HG03575 (cell line): ENCODE measurements at regions not wholly inside any gene's neighbourhood (a gene's known extent, or its start where the extent isn't known, plus 50 kb on each side); places are given as distances from the start of the nearest gene placed in this dataset.
A peak's percentile ranks its signal among the peaks of the same experiment; 100 is the strongest.

Experiments used
- ATAC-seq: cut with Tn5 transposase; IDR thresholded peaks from one replicate; pipeline ENCODE4 v1.9.1; 2021; ENCODE audit not compliant: unreplicated experiment, insufficient number of reproducible peaks, low FRiP score; ENCODE audit errors: extremely low read depth

GRCh38 chr6:95293257-95293656, 284.1 kb upstream of the MANEA start:
- no peak for ATAC-seq

GRCh38 chr6:95294043-95294442, 283.3 kb upstream of the MANEA start:
- ATAC-seq = no peak

- ATAC-seq = no peak
Observed at GRCh38 chr6:95309545-95309944, 267.8 kb upstream of the MANEA start.

GRCh38 chr6:95318137-95318536, 259.2 kb upstream of the MANEA start:
- ATAC-seq = no peak

- no peak for ATAC-seq
Observed at GRCh38 chr6:95321126-95321525, 256.2 kb upstream of the MANEA start.

- ATAC-seq = no peak
Observed at GRCh38 chr6:95325916-95326315, 251.4 kb upstream of the MANEA start.

GRCh38 chr6:95328231-95328630, 249.1 kb upstream of the MANEA start:
- ATAC-seq = no peak

- no peak for ATAC-seq
Observed at GRCh38 chr6:95352064-95352795, 225.1 kb upstream of the MANEA start.

- ATAC-seq = no peak
Observed at GRCh38 chr6:95354551-95354950, 222.8 kb upstream of the MANEA start.

GRCh38 chr6:95357380-95358020, 219.8 kb upstream of the MANEA start:
- ATAC-seq = no peak

- peak; percentile 89 for ATAC-seq
Observed at GRCh38 chr6:95364016-95364604, 213.2 kb upstream of the MANEA start.

GRCh38 chr6:95365454-95365853, 211.9 kb upstream of the MANEA start:
- ATAC-seq = no peak

- no peak for ATAC-seq
Observed at GRCh38 chr6:95366414-95366813, 210.9 kb upstream of the MANEA start.

GRCh38 chr6:95383878-95384277, 193.5 kb upstream of the MANEA start:
- no peak for ATAC-seq

GRCh38 chr6:95384988-95385387, 192.3 kb upstream of the MANEA start:
- no peak for ATAC-seq

GRCh38 chr6:95387845-95388244, 189.5 kb upstream of the MANEA start:
- no peak for ATAC-seq

GRCh38 chr6:95404777-95405176, 172.6 kb upstream of the MANEA start:
- ATAC-seq = no peak

- no peak for ATAC-seq
Observed at GRCh38 chr6:95408111-95408510, 169.2 kb upstream of the MANEA start.

- no peak for ATAC-seq
Observed at GRCh38 chr6:95410168-95410567, 167.2 kb upstream of the MANEA start.

GRCh38 chr6:95413789-95414188, 163.5 kb upstream of the MANEA start:
- ATAC-seq = no peak
